Lower leg skin (tissue), 3 donors: ENCODE measurements at regions not wholly inside any gene's neighbourhood (a gene's known extent, or its start where the extent isn't known, plus 50 kb on each side); places are given as distances from the start of the nearest gene placed in this dataset.

ENCODE experiments used
- CTCF ChIP-seq, 3 donors: fragments of 450-650 bp; IDR thresholded peaks; one replicate each; pipeline ENCODE4 v1.5.1; 2016; ENCODE audit warnings: antibody characterized with exemption in 3 of 3, mild to moderate bottlenecking in 3 of 3, moderate library complexity in 2 of 3
- POLR2A ChIP-seq, 2 donors: fragments of 450-650 bp; IDR thresholded peaks; one replicate each; pipeline ENCODE4 v1.6.1; 2016 to 2017; ENCODE audit warnings: antibody characterized with exemption in 2 of 2, mild to moderate bottlenecking in 1 of 2, moderate library complexity in 1 of 2

GRCh38 chr10:6650586-6650985, 70.5 kb upstream of the PRKCQ start:
- TF ChIP-seq CTCF (IDR thresholded peaks at IDR 0.05) = no peak
- TF ChIP-seq POLR2A (IDR thresholded peaks at IDR 0.05) = no peak
